Activated CD8-positive, alpha-beta T cell treated with anti-CD3 and anti-CD28 coated beads for 36 hours (primary cell): ENCODE measurements at regions not wholly inside any gene's neighbourhood (a gene's known extent, or its start where the extent isn't known, plus 50 kb on each side); places are given as distances from the start of the nearest gene placed in this dataset.
A peak's percentile ranks its signal among the peaks of the same experiment; 100 is the strongest.

Source experiments
- ATAC-seq: fragments of 200-7000 bp; cut with Tn5 transposase; one replicate; pipeline ENCODE4 v1.10.0; 2021; ENCODE audit warnings: mild to moderate bottlenecking, moderate library complexity
- CTCF ChIA-PET: fragments of 350-600 bp; sonication (Branson Sonifier 250); formaldehyde crosslinking; loops from one replicate; lab custom pipeline; 2021; ENCODE audit warnings: antibody characterized with exemption; lab: Charles Lee
- POLR2A ChIA-PET: fragments of 350-600 bp; sonication (Branson Sonifier 250); formaldehyde crosslinking; loops from one replicate; lab custom pipeline; 2021; ENCODE audit warnings: antibody characterized with exemption; lab: Charles Lee
- DNase-seq: peaks from one replicate; pipeline ENCODE4 v3.0.0-alpha.2; 2020
- H3K27ac Mint-ChIP-seq: one replicate; pipeline ENCODE4 v1.8.0; 2021; ENCODE audit warnings: mild to moderate bottlenecking, mixed read lengths
- H3K27me3 Mint-ChIP-seq: one replicate; pipeline ENCODE4 v1.8.0; 2021; ENCODE audit warnings: mixed read lengths
- H3K36me3 Mint-ChIP-seq: one replicate; pipeline ENCODE4 v1.8.0; 2021; ENCODE audit warnings: low read depth, mixed read lengths
- H3K4me1 Mint-ChIP-seq: one replicate; pipeline ENCODE4 v1.8.0; 2021; ENCODE audit warnings: low read depth, mixed read lengths
- H3K4me3 Mint-ChIP-seq: one replicate; pipeline ENCODE4 v1.8.0; 2021; ENCODE audit warnings: mild to moderate bottlenecking, moderate library complexity, mixed read lengths
- H3K9me3 Mint-ChIP-seq: one replicate; pipeline ENCODE4 v1.8.0; 2021; ENCODE audit warnings: mixed read lengths
- CTCF ChIP-seq: fragments of 200-600 bp; IDR thresholded peaks from one replicate; pipeline ENCODE4 v1.8.0; 2022; ENCODE audit warnings: antibody characterized with exemption, mild to moderate bottlenecking
- intact Hi-C: fragments of 100-400 bp; cut with micrococcal nuclease; formaldehyde crosslinking; loops from one replicate; pipeline ENCODE4 v1.10.0; 2022

GRCh38 chr2:64831977-64832328 lies 157.2 kb upstream of the SLC1A4 start:
- no peaks in the 10 kb centered on the region for H3K27me3 Mint-ChIP-seq
- intact Hi-C loops: loop anchor here (5.0 kb wide), 3 partner anchors 65 to 185 kb away; no protein-coding TSS in a partner anchor
- ChIA-PET CTCF (interaction anchor here (0.6 to 3.1 kb wide), 37 partner anchors 9 to 303 kb away, joined by 3 to 21 read pairs (median 5); partner anchors contain the start of gene SERTAD2), POLR2A (interaction anchor here (0.7 to 1.5 kb wide), 8 partner anchors 10 to 307 kb away, joined by 3 read pairs; no protein-coding TSS in a partner anchor)
- no peak for ATAC-seq
- H3K36me3 Mint-ChIP-seq: no peaks in the 10 kb centered on the region
- H3K9me3 Mint-ChIP-seq: no peaks in the 10 kb centered on the region
- DNase-seq: no peak
- H3K4me1 Mint-ChIP-seq: peaks cover 22% of the 10 kb centered on the region
- peak overlapping the region; percentile 88 for H3K27ac Mint-ChIP-seq
- TF ChIP-seq CTCF: peak; percentile 23
- H3K4me3 Mint-ChIP-seq: no peak overlapping the region

- Mint-ChIP-seq H3K27me3 (no peaks in the 10 kb centered on the region), H3K4me3 (no peak overlapping the region), H3K36me3 (no peaks in the 10 kb centered on the region), H3K4me1 (peaks cover 22% of the 10 kb centered on the region), H3K27ac (no peak overlapping the region), H3K9me3 (no peaks in the 10 kb centered on the region)
- POLR2A ChIA-PET: interaction anchor here (0.6 to 1.5 kb wide), 2 partner anchors 57 to 178 kb away, joined by 3 read pairs; no protein-coding TSS in a partner anchor
- ATAC-seq (no peak), DNase-seq (no peak)
- TF ChIP-seq CTCF: no peak
- CTCF ChIA-PET: interaction anchor here (0.6 to 6.5 kb wide), 11 partner anchors 9 to 224 kb away, joined by 3 to 33 read pairs (median 5); partner anchors contain the start of gene SERTAD2
- intact Hi-C loops: loop anchor here (5.0 kb wide), 3 partner anchors 66 to 186 kb away; no protein-coding TSS in a partner anchor
These were observed 156.3 kb upstream of the SLC1A4 start for GRCh38 chr2:64832936-64833335.

GRCh38 chr2:64836566-64836965 lies 152.6 kb upstream of the SLC1A4 start:
- intact Hi-C loops: no loop called here
- Mint-ChIP-seq H3K9me3 (no peaks in the 10 kb centered on the region), H3K36me3 (no peaks in the 10 kb centered on the region), H3K27me3 (no peaks in the 10 kb centered on the region), H3K27ac (no peak overlapping the region), H3K4me1 (peaks cover 15% of the 10 kb centered on the region), H3K4me3 (no peak overlapping the region)
- TF ChIP-seq CTCF: no peak
- POLR2A ChIA-PET: no interaction called here
- ATAC-seq: no peak
- CTCF ChIA-PET: interaction anchor here (6.5 kb wide), 1 partner anchor 191 kb away, joined by 33 read pairs; no protein-coding TSS in a partner anchor
- no peak for DNase-seq

GRCh38 chr2:64837116-64837731 lies 152.0 kb upstream of the SLC1A4 start:
- H3K4me3 Mint-ChIP-seq: no peak overlapping the region
- intact Hi-C loops: no loop called here
- no peak overlapping the region for H3K27ac Mint-ChIP-seq
- CTCF ChIA-PET: interaction anchor here (6.5 kb wide), 1 partner anchor 192 kb away, joined by 33 read pairs; no protein-coding TSS in a partner anchor
- POLR2A ChIA-PET: no interaction called here
- TF ChIP-seq CTCF: no peak
- H3K4me1 Mint-ChIP-seq: peaks cover 8% of the 10 kb centered on the region
- no peaks in the 10 kb centered on the region for H3K36me3 Mint-ChIP-seq
- no peaks in the 10 kb centered on the region for H3K9me3 Mint-ChIP-seq
- DNase-seq (no peak), ATAC-seq (no peak)
- no peaks in the 10 kb centered on the region for H3K27me3 Mint-ChIP-seq

GRCh38 chr2:64837925-64838641 lies 151.1 kb upstream of the SLC1A4 start:
- ATAC-seq (no peak), DNase-seq (no peak)
- H3K36me3 Mint-ChIP-seq: no peaks in the 10 kb centered on the region
- ChIA-PET CTCF (interaction anchor here (1.0 to 6.5 kb wide), 2 partner anchors 97 to 193 kb away, joined by 3 to 33 read pairs; no protein-coding TSS in a partner anchor), POLR2A (no interaction called here)
- H3K9me3 Mint-ChIP-seq: no peaks in the 10 kb centered on the region
- intact Hi-C loops: no loop called here
- H3K4me3 Mint-ChIP-seq: no peak overlapping the region
- H3K27ac Mint-ChIP-seq: no peak overlapping the region
- peaks cover 6% of the 10 kb centered on the region for H3K4me1 Mint-ChIP-seq
- no peaks in the 10 kb centered on the region for H3K27me3 Mint-ChIP-seq
- no peak for TF ChIP-seq CTCF
